ENCODE measurements at regions not wholly inside any gene's neighbourhood (a gene's known extent, or its start where the extent isn't known, plus 50 kb on each side); places are given as distances from the start of the nearest gene placed in this dataset.

DNA sequence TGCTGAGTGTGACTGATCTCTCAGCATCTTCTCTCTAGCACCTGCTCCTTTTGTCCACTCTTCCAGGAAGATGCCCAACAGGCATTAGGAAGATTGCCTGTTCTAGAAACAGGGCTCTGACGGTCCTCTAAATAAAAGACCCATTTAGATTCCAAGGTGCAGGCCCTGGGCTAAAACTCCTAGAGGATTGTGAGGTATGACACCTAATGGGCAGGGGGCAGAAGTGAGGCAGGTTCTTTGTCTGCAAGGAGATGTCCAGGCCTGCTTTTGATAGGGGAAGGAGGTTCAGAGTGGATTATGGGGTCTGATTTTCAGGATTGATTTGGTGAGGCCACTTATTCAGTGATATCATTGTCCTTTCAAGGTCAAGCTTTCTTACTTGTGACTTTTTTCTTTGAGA lies 140.8 kb upstream of the TRPC7 start:
- TF ChIP-seq, protein P1, sequence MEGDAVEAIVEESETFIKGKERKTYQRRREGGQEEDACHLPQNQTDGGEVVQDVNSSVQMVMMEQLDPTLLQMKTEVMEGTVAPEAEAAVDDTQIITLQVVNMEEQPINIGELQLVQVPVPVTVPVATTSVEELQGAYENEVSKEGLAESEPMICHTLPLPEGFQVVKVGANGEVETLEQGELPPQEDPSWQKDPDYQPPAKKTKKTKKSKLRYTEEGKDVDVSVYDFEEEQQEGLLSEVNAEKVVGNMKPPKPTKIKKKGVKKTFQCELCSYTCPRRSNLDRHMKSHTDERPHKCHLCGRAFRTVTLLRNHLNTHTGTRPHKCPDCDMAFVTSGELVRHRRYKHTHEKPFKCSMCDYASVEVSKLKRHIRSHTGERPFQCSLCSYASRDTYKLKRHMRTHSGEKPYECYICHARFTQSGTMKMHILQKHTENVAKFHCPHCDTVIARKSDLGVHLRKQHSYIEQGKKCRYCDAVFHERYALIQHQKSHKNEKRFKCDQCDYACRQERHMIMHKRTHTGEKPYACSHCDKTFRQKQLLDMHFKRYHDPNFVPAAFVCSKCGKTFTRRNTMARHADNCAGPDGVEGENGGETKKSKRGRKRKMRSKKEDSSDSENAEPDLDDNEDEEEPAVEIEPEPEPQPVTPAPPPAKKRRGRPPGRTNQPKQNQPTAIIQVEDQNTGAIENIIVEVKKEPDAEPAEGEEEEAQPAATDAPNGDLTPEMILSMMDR (conservative IDR thresholded peaks at IDR 0.05 in 1 of 2, IDR thresholded peaks at IDR 0.05 in 1 of 2; ENCODE audit: low read depth in 1 of 2, low read length in 2 of 2), result no peak
- TF ChIP-seq EZH2 (IDR thresholded peaks at IDR 0.05; ENCODE audit: low read length, missing control alignments), result no peak
